GM19324 (cell line): ENCODE measurements at regions not wholly inside any gene's neighbourhood (a gene's known extent, or its start where the extent isn't known, plus 50 kb on each side); places are given as distances from the start of the nearest gene placed in this dataset.
"Not testable (repeated sequence)": the region's sequence is repeated elsewhere in the genome, so short reads cannot be mapped to it uniquely, and the experiment has no call there.

Source experiments
- ATAC-seq: cut with Tn5 transposase; IDR thresholded peaks from one replicate; pipeline ENCODE4 v1.9.1; 2021; ENCODE audit warnings: mild to moderate bottlenecking, moderate library complexity; ENCODE audit not compliant: unreplicated experiment, low FRiP score

DNA sequence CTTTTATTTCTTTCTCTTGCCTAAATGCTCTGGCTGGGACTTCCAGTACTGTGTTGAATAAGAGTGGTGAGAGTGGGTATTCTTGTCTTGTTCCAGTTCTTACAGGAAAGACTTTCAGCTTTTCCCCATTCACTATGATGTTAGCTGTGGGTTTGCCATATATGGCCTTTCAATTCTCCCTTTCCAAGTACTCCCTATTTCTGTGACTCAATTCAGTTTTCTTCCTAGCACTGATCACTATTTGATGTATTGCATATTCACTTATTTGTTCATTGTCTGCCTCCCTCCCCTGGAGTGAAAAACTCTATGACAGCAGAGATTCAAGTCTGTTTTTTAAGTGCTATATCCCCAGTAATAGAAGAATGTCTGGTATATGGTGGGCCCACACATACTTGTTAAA lies 618.2 kb upstream of the CAMK1G start:
- no peak for ATAC-seq

DNA sequence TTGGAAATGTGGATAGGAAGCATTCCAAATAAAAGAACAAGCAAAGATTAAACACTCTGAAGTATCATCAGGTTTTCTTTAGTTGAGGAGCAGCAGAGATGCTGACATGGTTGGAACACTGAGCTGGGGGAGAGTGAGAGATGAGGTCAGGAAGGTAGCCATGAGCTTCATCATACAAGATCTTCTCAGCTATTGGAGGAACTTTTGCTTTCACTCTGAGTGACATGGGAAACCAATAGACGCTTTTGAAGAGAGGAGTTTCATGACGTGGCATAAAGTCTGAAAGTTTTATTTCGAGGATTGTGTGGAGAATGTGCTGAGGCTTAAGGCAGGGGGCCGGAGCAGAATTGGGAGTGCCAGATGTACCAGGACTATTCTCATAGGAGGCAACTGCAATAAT lies 616.2 kb upstream of the CAMK1G start:
- no peak for ATAC-seq

DNA sequence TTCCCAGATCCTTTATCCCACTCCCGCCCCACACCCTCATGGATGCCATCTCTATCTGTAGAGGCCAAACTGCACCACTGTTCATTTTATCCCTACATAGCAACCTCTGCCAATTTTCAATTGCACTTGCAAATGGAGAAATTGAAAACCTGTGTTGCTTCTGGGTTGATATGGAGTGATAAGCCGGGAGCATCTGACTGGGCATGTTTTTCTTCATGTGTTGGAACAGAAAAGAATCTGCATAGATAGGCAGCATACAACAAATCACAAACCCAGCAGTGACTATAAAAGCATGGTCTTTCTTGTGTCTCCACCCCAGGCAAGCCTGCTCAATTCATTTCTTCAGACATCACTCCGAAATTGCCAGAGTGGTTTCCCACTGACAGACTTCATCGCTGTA lies 608.8 kb upstream of the CAMK1G start:
- ATAC-seq, result no peak

DNA sequence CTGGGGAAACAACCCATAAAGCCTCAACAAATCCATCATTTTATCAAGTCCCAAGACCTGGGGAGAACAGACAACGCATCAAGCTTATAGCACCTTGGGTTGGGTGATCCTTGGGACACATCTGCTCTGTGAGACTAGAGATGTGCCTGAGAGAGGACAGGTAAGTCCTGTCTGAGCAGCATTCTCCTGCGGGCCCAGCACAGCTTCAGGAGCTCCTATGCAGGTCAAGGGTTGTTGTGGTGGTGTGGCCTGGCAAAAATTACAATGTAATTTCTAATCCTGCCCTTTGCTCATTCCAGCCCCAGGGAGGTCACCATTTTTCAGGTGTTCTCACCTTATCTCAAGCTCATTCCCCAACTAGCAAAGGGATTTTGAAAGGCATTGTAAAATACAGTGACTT lies 608.1 kb upstream of the CAMK1G start:
- ATAC-seq, result no peak

DNA sequence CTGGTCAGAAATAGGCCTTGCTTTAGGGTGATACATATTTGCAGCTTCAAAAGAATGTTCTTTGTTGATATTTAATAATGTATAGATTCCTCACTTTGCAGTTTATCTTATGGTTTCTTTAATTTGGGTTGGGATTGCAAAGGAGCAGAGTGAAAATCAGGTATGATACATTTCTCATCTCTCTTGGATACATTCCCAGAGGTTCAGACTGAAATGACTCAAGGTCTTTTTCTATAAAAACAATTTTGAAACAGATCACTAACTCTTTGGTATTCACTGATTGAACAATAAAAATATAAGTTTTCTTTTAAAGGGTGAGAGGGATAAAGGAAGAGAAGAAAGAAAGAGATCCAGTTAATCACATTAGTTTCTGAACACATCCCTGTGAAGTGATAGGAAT lies 606.5 kb upstream of the CAMK1G start:
- ATAC-seq, result no peak

DNA sequence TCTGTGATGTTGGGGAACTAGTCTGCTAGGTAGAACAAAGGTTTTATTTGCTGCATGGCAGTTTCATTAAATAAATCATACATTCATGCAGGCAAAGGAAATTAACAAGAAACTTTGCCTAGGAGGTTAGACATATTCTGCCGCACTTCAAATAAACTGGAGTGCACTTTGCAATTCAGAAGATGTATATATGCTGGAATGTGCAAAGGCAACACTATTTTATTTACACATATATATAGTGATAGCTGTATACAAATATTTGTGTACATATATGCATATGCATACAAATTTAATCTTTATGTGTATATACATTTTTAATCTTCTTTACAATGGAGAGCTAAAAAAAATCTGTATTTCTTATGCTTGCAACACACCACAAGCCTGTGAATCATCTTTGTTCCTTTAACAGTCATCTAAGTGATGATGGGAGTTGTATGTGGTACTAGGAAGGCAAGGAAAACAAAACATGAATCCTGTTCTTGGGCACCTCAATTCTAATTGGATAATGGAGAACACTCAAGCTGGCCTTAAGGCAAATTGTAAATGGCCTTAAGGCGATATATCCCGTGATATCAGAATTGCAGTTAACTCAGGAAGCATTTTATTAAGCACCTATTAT lies 605.8 kb upstream of the CAMK1G start:
- no peak for ATAC-seq

DNA sequence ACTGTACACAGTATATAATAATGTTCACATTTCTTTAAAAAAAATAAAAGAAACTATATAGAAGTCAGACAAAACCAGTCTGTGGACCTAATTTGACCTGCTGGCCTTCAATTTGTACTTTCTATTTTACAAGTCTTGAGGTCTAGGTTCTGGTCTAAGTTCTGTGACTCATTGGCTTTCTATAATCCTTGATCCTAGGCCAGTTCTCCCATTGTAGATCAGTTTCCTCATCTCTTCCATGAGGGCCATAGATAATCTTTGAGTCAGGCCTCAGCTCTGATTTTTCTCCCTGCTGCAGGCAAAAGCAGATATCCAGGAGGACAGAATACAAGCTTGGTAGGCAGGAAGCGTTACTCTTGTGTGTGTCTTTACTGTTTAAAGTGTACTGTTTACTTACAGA lies 603.7 kb upstream of the CAMK1G start:
- no peak for ATAC-seq

DNA sequence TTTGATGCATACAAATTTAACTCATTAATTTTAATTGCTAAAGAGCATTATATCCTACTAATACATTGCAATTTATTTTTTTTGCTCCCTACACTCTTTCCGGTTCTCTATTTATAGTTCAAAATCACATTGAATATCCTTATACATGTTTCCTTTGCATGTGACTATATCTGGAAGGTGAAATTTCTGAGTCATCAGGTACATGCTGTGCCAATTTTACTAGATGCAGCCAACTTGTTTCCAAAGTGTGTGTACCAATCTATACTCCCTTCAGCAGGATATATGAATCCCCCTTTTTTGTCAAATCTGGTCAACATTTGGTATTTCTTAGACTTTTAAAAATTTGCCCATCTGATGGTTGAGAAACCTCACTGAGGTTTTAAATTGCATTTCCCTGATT lies 602.9 kb upstream of the CAMK1G start:
- no peak for ATAC-seq

DNA sequence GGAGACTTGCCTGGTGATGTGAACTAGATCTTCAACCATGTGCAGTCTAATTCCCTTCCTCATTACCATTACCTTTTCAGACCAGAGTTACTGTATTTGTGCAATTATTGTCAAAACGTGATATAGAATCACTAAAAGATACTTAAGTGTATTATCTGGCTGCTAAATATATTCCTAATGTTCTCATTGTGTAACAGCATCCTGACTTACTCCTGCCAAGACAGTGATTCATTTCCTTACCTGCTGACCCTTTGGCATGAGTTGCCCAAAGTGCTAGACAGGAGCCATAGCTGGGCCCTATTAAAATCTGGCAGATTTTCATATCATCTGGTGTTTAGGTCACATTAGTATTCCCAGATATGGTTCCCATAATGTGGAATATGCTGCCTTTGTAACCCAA lies 598.3 kb upstream of the CAMK1G start:
- no peak for ATAC-seq

DNA sequence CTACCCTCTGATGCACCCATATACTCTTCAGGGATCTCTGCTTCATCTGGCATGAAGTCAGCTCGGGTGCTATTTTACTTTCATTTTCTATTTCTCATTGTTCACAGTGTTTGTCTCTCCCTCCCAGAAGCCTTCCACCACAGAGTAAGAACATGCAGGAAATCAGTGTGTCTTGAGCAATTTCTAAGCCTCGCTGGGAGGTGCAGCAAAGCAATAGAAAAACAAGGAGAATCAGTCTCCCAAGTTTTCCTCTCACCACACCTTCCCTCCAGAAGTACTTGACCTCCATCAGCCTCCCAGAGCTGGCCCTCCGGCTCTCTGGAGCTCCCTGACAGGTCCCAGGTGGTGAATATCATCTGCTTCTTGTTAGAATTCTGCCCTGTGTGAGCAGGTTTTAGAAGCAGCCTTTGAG lies 594.7 kb upstream of the CAMK1G start:
- ATAC-seq, result peak; percentile 98

DNA sequence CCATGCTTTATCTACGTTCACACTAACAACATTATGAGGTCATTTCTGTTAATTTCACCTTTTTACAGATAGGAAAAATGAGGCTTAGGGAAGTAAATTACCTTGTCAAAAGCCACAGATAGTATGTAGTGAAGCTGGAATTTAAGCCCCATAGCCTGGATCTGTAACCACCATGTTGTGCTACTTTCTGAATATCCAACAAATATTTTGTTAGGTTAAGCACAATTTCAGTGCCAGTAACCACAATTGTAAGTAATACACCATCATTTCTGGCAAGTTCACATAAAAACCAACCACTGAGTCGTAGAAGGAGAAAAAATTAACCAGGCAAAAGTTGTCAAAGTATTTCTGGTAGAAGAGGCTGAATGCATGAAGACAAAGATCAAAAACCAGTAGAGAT lies 593.1 kb upstream of the CAMK1G start:
- ATAC-seq, result no peak

DNA sequence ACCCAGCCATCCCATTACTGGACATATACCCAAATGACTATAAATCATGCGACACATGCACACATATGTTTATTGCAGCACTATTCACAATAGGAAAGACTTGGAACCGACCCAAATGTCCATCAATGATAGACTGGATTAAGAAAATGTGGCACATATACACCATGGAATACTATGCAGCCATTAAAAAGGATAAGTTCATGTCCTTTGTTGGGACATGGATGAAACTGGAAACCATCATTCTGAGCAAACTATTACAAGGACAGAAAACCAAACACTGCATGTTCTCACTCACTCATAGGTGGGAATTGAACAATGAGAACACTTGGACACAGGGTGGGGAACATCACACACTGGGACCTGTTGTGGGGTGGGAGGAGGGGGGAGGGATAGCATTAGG lies 586.5 kb upstream of the CAMK1G start:
- ATAC-seq, result not testable (repeated sequence)

DNA sequence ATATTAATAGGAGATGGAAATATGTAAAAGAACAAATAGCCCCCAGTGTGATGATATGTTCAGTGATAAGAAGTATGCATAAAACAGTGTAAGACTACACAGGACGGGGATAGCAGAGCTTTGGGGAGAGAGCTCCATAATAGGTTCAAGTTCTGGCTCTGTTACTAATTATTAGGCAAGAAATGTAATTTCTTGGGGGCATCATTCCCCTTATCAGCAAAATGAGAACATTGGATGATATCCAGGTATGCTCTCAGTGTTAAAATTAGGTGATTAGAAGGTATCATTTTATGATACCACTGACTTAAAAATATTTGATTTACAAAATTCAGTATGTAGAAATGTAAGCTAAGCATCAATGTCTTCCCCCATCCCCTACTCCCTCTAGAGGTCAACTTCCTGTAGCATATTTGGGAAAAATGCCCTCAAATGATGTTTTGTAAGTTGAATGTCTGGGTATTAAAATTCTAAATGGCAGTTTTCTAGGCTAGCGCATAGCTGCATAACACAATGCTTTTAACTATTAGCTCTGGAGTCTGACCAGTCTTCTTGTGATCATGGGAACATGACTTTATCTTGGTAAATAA lies 585.7 kb upstream of the CAMK1G start:
- ATAC-seq, result no peak

DNA sequence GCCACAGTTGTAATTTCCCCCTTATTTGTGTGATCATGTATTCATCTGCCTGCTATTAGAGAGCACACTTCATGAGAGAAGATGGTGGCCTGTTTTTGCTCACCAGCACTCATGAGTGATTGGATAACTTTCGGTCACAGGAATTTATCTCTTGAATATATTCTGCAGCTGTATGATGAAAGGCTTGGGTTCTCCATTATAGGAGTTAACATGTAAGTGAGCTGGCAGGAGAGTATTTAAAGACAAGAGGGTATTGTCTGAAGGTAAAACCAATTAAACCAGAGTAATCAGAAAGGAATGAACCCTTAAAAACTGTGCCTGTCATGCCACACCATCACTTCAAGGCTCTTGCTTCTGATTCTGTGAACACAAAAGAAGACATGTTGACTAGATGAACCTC lies 574.9 kb upstream of the CAMK1G start:
- ATAC-seq, result no peak

DNA sequence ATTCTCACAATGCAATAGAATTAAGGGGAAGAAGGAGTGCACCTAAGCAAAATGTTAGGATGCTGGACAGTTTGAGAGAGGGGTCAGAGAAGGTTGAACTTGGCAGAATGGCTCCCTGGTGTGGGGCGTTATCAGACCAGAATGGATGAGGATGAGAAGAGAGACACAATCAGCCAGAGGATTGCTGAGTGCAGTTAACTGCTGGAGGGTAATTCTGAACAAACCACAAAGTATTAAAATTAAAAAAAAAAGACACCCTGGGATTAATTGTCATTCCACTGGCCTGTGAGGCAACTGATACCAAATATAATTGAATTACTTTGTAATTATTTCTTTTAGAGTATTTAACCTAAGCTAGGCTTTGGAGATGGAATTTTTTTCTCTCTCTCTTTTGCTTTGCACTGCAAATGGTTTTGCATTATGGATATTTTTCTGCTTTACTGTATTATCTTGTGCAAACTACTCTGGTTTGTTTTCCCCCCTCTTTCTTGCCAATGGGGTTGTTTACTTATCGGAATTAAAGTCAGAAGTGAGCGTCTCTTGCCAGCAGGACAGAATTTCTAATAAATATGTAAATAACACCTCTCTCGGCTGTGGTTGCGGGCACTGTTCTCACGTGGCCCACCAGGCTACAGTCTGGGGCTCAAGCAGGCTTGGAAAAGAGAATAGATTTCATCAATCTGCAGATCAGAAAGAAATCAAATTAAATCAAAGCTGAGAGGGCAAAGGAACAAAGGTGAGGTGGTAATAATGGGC lies 572.9 kb upstream of the CAMK1G start:
- no peak for ATAC-seq

DNA sequence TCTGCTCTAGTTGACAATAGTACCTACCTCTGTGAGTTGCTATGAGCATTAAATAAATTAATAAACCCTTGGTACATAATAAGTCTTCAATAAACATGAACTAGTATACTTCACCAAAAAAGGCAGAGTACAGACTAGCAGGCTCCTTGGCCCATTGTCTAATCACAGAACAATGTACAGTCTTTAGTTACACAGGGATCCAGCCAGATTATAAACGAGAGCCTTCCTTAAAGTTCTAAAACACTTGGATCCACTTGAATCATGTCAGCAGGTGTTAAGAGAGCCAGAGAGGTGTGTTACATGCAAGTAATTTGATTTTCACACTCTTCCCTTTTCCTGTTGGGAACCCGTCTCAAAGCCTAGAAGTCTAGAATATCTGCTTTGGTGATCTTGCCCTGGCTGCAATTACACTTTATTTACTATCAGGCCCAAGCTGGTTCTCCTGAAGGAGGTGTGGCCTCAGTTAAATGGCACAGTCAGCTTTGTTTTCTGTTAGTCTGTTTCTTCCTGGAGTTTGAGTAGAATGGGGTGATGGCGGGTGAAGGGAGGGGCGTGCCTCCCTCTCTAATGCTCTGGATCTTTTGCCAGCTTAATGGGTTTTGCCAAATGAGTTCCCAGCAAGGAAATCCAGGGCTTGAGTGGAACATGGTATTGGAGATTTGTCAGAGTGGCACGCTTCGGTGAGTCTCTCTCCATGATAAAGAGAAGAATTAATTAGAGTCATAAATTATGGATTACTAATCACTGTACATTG lies 570.9 kb upstream of the CAMK1G start:
- no peak for ATAC-seq

DNA sequence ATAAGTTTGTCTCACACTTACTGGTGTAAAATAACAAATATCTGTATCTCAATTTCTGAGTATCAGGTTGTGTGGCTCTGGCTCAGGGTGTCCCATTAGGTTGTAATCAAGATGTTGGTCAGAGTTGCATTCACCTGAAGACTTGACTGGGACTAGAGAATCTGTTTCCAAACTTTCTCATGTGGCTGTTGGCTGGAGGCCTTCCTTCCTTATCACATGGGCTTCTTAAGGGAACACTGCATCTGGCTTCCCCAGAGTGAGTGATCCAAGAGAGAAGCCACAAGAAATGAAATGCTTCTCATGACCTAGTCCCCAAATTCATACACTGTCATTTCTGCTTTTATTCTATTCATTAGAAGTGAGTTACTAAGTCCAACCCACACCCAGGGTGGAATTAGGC lies 568.4 kb upstream of the CAMK1G start:
- ATAC-seq, result no peak

DNA sequence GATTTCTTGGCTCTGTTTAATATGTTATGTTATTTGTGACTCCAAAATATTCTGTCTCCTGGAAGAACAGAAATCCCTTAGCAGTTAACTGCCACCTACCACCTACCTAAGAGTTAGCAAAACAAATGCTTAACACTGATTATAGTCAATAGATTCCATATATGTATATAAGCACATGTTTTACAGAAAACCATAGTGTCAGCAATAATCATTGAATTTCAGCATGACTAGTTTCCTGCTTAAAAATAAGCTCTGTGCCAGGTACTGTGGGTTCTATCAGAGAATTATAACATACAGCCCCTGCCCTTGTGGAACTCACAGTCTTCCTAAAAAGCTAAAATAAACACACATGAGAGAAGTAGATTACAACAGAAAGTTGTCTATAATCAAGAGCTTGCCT lies 561.9 kb upstream of the CAMK1G start:
- ATAC-seq, result no peak

DNA sequence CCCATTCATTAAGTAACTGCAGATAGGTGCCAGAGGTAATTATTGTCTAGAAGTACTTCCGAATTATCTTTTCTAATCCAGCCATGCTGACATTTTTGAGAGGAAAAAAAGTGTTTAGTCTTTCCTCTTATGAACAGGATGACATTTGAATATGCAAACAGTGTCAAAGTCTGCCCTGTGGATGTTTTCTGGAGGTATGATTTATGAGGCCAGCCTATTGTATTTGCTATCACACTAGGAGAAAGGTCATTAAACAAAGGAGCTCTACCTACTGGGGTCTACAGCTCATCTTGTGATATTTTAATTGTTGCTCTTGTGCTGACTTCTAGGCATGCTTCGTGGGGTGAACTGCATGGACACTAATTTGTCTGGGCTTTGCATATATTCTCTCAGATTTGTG lies 559.7 kb upstream of the CAMK1G start:
- no peak for ATAC-seq

DNA sequence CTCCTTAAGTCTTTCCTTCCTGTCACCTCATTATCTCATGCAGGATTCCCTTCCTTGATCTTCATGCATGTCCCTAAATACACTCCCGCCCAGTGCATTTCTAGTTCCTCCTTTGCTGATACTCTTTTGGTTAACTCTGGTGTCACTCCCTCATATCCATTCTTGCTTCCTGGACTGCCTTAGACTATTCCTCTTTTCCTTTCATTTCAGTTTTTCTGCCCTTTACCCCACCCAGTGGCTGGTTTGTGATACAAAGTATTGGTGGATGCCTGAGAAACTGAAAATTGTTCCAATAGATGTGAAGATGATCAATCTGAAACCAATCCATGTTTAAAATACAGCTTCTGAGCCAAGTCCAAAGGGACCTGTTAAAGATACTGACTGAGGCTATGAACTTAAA lies 553.8 kb upstream of the CAMK1G start:
- no peak for ATAC-seq

DNA sequence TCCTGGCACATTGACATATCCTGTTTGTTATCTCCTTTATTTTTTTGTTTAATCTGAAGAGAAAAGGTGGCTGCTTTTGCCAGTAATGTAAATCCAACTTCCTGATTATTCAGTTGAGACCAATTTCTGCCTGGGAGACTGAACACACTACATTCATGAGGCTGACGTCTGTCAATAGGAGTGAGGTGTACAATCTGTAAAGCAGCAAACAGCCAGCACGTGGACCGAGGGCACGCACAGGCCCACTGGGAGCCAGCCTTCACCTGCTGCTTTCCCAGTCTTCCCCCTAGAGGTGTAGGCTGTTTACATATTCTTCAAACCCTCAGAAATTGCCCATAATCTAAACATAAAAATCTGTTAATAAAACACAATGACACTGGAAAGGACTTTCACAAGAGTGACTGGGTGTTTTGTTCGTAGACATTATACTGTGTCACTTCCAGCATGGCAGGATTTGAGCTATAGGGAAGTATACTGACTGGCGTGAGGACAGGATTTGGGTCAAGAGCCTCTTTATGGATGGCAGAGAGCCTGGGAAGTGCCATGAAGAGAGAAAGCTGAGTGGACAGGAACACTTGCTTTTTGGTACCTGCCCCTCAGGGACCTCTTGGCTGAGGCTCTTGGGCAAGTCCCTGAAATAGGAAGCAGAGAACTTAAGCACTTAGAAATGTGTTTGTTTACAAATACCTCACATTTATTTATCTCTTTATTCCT lies 552.9 kb upstream of the CAMK1G start:
- ATAC-seq, result no peak
